DND-41 (cell line): ENCODE measurements at regions not wholly inside any gene's neighbourhood (a gene's known extent, or its start where the extent isn't known, plus 50 kb on each side); places are given as distances from the start of the nearest gene placed in this dataset.

Experiments used
- CTCF ChIP-seq: IDR thresholded peaks from 2 replicates; pipeline ENCODE4 v1.5.1; 2012; ENCODE audit warnings: borderline replicate concordance, low read length, moderate library complexity, mild to moderate bottlenecking; ENCODE audit not compliant: poor library complexity, severe bottlenecking; ENCODE audit errors: extremely low read depth
- EZH2 ChIP-seq: IDR thresholded peaks from 3 replicates; pipeline ENCODE4 v1.6.1; 2012; ENCODE audit warnings: borderline replicate concordance, low read depth, mild to moderate bottlenecking, moderate library complexity, low read length, inconsistent platforms; ENCODE audit not compliant: severe bottlenecking

GRCh38 chr1:182739545-182739944 lies 50.0 kb upstream of the NPL start:
- TF ChIP-seq CTCF (no peak), EZH2 (no peak)
